ENCODE measurements at regions not wholly inside any gene's neighbourhood (a gene's known extent, or its start where the extent isn't known, plus 50 kb on each side); places are given as distances from the start of the nearest gene placed in this dataset.

- TF ChIP-seq EP300 (IDR thresholded peaks at IDR 0.05; ENCODE audit: borderline replicate concordance) (no peak), CEBPB (IDR thresholded peaks at IDR 0.05) (no peak), NFIC (IDR thresholded peaks at IDR 0.05) (no peak), YY1 (IDR thresholded peaks at IDR 0.05; ENCODE audit: low read depth) (no peak), REST (IDR thresholded peaks at IDR 0.05; ENCODE audit: low read depth) (no peak), EGR1 (IDR thresholded peaks at IDR 0.05) (no peak), FOXM1 (IDR thresholded peaks at IDR 0.05; ENCODE audit: borderline replicate concordance, low read depth) (no peak)
- TF ChIP-seq, protein P1, sequence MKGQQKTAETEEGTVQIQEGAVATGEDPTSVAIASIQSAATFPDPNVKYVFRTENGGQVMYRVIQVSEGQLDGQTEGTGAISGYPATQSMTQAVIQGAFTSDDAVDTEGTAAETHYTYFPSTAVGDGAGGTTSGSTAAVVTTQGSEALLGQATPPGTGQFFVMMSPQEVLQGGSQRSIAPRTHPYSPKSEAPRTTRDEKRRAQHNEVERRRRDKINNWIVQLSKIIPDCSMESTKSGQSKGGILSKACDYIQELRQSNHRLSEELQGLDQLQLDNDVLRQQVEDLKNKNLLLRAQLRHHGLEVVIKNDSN (IDR thresholded peaks at IDR 0.05): no peak
Measured at GRCh38 chr9:1184146-1184545, 134.0 kb downstream of the DMRT2 start.

DNA sequence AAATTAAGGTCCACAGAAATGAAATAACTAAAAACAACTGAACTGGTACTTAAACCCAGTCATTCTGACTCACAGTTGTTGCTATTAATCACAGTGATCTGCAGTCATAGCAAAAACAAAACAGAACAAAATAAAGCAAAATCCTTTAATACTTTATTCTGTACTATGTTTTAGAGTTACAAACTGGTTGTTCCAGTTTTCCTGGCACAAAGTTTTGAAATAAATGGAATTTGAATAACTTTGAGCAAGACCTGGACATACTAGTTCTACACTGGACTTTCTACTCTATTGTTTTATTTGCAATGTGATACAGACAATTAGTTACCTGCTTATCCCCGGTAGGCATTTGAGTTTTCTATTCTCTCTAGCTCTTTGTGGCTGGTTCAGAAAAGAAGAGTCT is 147.9 kb downstream of the DMRT2 start:
- TF ChIP-seq NFIC (IDR thresholded peaks at IDR 0.05): 0 out of 2 replicates have a peak, but pooled peaks have one; percentile 21
- TF ChIP-seq CEBPB (IDR thresholded peaks at IDR 0.05): no peak

DNA sequence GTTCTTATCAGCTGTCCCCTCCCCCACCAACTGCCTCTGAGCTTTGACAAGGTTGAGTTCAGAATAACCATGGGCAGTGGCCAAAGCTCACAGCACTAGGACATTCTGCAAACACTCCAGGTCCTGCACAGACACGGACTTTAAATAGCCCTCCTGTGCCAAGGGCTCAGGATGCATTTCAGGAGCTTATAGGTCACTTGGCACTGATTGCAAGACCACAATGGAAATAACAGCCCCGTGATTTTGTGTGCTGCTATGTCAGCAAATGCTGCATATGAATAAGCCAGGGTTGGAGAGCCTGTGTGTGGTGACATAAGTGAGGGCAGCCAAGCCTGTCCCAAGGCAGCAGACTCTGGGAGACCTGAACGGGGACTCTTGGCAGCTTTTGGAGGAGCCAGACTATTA is 150.7 kb downstream of the DMRT2 start:
- TF ChIP-seq, protein P1 (IDR thresholded peaks at IDR 0.05): no peak
- no peak for TF ChIP-seq YY1 (IDR thresholded peaks at IDR 0.05; ENCODE audit: low read depth)
- TF ChIP-seq MAX (IDR thresholded peaks at IDR 0.05): no peak

DNA sequence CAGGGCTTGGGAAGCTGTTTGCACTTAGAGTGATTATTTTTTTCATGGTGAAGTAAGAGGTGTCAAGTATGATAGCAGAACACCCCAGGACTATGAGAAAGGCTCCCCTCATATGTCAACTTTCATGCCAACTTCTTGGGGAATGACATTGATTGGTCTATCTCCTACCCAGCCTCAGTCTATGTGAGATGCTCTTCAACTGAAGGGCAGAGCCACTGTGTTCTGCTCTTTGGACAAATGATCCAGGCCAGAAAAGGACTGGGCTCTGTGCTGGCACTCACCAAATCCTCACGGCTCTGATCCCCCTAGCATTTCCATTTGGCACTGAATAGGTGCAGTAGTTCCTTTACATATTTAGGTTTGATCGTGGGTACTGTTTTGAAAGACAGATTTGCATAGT is 151.1 kb downstream of the DMRT2 start:
- no peak for TF ChIP-seq RAD21 (IDR thresholded peaks at IDR 0.05; ENCODE audit: low read depth)
- no peak for TF ChIP-seq CEBPB (IDR thresholded peaks at IDR 0.05)
- TF ChIP-seq YY1 (IDR thresholded peaks at IDR 0.05; ENCODE audit: low read depth): no peak
- no peak for TF ChIP-seq TAF1 (IDR thresholded peaks at IDR 0.05; ENCODE audit: low read depth)
- TF ChIP-seq FOXM1 (IDR thresholded peaks at IDR 0.05; ENCODE audit: borderline replicate concordance, low read depth): no peak
- no peak for TF ChIP-seq CREB1 (IDR thresholded peaks at IDR 0.05; ENCODE audit: low read depth)
- TF ChIP-seq, protein P1 (IDR thresholded peaks at IDR 0.05): no peak
- TF ChIP-seq REST (IDR thresholded peaks at IDR 0.05; ENCODE audit: low read depth): no peak
- TF ChIP-seq ZBTB7A (IDR thresholded peaks at IDR 0.05; ENCODE audit: low read depth): no peak
- TF ChIP-seq EGR1 (IDR thresholded peaks at IDR 0.05): no peak
- TF ChIP-seq MAX (IDR thresholded peaks at IDR 0.05): no peak
- no peak for TF ChIP-seq EP300 (IDR thresholded peaks at IDR 0.05; ENCODE audit: borderline replicate concordance)
- TF ChIP-seq TEAD4 (IDR thresholded peaks at IDR 0.05): no peak
- no peak for TF ChIP-seq TCF12 (IDR thresholded peaks at IDR 0.05; ENCODE audit: low read depth)
- TF ChIP-seq NFIC (IDR thresholded peaks at IDR 0.05): no peak

DNA sequence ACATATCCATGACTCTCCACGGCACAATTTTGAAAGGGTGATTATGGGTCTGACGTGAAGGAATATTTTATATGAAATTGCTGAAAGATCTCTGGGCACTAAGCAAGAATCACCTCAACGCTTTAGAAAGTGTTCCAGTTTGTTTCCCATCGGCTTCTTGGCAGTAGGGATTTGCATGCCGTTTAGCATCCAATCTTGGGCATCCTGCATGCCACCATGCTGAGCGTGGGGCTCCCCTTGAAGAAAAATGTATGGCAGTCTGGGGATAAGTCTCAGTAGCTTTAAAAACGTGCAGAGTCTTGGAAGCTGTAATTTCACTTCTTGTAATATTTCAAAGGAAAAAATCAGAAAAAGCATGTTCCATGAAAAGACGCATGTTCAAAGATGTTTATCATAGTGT is 151.7 kb downstream of the DMRT2 start:
- TF ChIP-seq MAX (IDR thresholded peaks at IDR 0.05) (no peak), TCF12 (IDR thresholded peaks at IDR 0.05; ENCODE audit: low read depth) (no peak), REST (IDR thresholded peaks at IDR 0.05; ENCODE audit: low read depth) (no peak), TEAD4 (IDR thresholded peaks at IDR 0.05) (no peak), EGR1 (IDR thresholded peaks at IDR 0.05) (no peak), TAF1 (IDR thresholded peaks at IDR 0.05; ENCODE audit: low read depth) (no peak), CEBPB (IDR thresholded peaks at IDR 0.05) (no peak), ZBTB7A (IDR thresholded peaks at IDR 0.05; ENCODE audit: low read depth) (no peak), YY1 (IDR thresholded peaks at IDR 0.05; ENCODE audit: low read depth) (no peak), NFIC (IDR thresholded peaks at IDR 0.05) (no peak), FOXM1 (IDR thresholded peaks at IDR 0.05; ENCODE audit: borderline replicate concordance, low read depth) (no peak), EP300 (IDR thresholded peaks at IDR 0.05; ENCODE audit: borderline replicate concordance) (no peak)
- TF ChIP-seq, protein P1 (IDR thresholded peaks at IDR 0.05): no peak
